GM19324 (cell line): ENCODE measurements at regions not wholly inside any gene's neighbourhood (a gene's known extent, or its start where the extent isn't known, plus 50 kb on each side); places are given as distances from the start of the nearest gene placed in this dataset.
"Not testable (repeated sequence)": the region's sequence is repeated elsewhere in the genome, so short reads cannot be mapped to it uniquely, and the experiment has no call there.

ENCODE experiments used
- ATAC-seq: cut with Tn5 transposase; IDR thresholded peaks from one replicate; pipeline ENCODE4 v1.9.1; 2021; ENCODE audit warnings: mild to moderate bottlenecking, moderate library complexity; ENCODE audit not compliant: unreplicated experiment, low FRiP score

DNA sequence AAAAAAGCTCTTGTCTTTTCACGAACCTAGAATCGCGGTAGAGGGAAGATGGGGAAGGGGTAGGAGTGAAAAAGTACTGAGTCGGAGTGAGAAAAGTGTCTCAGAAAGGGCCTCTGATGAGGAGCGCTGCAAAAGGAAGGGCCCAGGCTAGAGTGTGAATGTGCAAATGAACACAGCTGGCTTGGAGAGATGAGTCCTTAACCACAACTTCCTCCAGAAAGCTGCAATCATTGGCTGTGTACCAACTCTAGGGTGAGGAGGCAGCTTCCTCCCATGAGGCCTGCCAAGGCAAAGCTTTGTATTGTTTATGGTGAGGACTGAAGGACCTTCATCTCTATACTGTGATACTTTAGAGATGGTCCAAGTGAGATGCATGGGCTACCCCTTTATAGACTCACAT lies 566.9 kb upstream of the ANO5 start:
- ATAC-seq = peak; percentile 45

DNA sequence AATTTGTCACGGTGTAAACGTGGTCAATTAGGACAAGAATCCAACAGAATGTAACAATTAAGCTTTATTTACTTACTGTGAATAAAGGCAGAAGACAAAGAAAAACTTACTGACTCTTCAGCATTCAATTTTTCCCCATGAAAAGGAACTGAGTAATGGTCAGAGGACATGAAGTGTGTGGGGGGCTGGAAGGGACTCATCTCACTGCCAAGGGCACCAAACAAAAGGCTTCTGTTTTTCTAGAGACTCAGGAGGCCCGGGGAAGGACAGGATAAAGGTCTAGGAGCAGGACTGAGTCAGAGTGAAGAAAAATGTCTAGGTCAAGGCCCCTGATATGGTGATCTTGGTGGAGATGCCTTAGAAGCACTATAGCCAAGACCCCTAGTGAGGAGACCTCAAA lies 564.2 kb upstream of the ANO5 start:
- ATAC-seq = no peak

DNA sequence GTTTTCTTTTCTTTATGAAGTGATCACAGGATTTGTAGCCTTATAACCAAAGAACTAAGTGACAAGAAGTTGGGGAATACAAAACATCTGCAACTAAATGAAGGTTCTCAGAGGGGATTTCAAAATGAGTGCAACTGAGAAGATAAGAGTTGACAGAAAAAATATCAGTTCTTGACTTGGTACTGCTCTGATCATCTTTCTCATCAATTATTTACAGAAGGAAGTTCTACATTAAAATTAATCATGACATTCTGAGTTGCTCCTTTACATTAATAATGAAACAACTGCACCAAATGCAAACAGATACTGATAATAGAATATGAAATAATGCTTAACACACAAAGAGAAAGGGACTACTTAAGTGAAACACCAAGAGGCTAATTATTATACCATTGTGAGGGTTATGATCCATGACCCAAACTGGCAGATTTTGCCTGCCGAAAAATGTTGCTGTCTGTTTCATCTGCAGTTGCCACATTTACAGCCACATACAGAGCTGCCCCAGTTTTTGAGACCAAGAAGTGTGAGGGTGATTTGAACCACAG lies 561.9 kb upstream of the ANO5 start:
- no peak for ATAC-seq

DNA sequence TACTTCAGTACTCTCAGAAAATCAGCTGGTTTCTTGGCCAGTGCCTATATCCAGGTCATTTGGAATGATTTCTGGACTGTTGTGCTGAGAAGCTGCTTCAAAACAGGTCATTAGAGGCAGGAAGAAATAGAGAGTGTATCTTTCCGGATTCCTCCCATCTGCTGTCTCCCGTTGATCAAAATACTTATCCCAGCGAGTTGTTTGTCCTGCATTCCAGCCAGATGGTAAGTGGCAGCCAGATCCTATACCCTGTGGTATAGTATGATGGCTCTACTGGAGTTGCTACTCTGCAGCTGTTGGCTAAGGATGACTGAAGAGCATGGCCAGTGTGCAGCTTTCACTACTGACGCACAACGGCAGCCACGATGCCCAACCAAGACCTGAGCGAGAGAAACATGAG lies 560.9 kb upstream of the ANO5 start:
- ATAC-seq = no peak

DNA sequence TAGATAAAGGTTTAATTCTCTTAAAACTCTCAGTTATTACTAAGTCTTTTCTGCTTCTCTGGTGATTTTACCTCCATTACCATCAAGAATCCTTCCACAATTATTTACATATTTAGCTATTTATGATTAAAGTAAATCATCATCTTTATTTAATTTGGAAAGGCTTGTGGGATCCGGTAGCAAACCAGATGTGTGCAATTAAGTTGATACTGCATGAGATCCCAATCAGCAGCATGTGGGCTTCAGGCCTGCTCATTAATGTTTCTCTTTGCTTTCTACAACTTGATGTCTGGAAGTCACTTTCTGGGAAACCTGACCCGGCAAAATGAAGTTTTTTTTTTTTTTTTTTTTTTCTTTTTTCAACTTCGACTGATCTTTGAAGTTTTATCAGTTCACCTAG lies 558.4 kb upstream of the ANO5 start:
- ATAC-seq = no peak

DNA sequence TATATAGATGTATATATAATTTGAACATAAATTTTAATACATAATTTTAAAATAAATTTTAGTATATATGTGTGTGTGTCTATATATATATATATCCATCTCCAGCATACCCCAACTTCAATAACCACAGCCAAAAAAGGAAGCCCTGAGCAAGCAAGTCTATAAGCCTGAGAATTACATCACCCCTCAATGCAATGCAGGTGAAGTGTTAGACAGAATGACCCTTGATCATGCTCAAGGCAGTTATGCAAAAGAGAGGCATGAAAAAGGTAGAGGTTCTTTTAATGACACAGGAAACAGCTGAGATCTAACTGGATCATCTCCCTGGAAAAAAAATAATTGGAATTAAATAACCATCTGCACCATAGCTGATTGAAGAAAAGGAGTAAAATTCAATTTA lies 557.9 kb upstream of the ANO5 start:
- ATAC-seq = no peak

DNA sequence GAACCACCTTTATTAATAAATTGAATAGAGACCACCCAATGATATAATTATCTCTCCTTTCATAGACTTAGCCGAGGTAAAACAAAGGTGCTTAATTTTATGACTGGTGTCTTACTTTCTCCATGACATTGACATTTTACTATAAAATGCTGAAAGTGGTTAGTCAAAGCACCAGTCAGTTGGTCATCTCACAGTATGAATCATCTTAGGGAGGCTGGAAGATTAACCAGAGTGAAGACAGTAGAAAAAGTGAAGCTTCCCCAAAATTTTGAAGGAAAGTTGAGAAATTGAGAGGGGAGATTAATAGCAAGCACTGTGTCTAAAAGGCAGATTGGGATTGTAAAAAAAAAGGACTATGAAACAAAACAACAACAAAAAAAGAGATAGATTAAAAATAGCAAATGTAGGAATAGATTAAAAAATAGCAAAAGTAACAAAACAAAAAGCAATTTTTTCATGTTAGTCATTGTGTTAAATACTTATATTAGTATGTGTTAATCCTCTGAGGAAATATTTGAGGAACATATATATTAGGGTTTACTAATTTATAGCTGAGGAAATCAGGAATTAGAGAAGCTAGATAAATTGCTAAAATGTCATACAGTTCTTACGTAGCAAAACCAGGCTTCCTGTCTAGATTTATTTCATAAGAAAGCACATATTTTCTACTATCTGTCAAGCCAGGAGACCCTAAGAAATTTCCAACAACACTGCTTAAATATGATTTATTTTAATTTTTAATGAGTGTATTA lies 557.3 kb upstream of the ANO5 start:
- ATAC-seq = no peak

DNA sequence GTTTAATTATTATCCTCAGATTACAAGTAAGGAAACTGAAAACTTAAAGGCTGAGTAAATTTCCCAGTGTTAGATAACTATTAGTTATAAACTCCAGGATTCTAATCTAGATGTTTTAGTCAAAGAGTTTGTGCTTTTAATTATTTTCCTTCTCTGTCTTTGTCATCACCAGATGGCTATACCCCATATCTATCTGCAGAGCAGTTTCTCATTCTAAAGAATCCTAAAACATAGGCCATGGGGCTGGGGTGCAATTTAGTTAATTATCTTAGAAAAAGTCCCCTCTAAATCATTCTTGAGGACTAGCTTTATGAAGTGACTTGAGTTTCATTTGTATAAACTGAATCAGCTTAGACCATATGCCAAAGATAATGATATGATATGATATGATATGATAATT lies 556.3 kb upstream of the ANO5 start:
- no peak for ATAC-seq

DNA sequence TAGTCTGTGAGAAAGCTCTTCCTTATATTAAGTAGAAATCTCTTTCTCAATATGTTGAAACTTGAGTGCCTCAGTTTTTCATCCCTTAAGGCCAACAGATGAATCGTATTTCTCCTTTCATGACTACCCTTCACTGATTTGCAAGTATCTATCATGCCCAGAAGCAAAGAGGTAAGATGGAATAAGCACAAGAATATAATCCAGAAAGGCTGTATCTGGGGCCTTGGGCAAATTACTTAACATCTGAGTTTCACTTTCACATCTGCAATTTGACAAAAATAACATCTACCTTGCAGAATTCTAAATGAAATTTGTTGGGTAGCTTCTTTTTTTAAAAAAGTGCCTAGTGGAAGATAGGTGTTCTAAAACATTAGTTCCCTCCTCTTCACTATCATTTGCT lies 552.4 kb upstream of the ANO5 start:
- no peak for ATAC-seq

DNA sequence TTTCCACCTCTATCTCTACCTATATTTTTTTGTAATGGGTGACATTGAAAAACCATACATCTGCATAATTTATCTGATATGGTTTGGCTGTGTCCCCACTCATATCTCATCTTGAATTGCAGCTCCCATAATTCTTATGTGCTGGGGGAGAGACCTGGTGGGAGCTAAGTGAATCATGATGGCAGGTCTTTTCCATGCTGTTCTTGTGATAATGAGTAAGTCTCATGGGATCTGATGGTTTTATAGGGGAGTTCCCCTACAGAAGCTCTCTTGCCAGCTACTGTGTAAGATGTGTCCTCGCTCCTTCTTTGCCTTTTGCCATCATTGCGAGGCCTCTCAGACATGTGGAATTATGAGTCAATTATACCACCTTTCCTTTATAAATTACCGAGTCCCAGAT lies 551.0 kb upstream of the ANO5 start:
- no peak for ATAC-seq

DNA sequence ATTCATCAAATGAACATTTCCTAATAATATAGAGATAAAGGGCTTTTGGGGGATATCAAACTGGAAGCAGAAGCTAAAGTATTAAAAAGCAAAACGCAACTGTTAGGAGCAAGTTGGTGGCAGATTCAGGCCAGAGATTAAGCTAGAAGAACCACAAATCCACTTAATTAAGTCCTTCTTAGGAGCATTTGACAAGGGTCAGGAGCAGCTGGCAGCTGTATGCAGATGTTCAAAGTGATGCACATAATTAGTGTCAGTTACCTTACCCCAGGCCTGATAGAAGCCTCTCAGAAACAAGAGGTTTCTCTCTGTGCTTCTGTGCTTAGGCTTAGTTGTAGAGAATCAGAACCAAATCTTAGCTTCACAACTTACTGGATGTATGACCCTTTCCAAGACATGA lies 546.5 kb upstream of the ANO5 start:
- ATAC-seq = no peak

DNA sequence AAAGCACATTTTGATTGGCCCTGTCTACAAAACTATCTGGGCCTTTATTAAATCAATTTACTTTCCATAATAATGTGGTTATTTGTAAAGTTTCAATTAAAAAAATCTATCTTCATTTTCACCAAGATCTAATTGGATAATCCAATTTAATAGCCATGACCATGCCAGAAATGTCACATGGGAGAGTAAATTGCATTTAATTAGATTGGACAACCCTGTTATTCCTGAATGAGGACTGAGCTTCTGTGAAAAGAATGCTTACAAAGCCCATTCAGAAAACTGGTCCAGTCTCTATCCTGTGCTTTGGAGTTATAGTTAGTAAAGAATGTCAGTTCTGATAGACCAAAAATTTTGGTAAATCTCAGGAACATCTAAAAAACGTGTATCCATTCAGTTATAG lies 541.9 kb upstream of the ANO5 start:
- ATAC-seq = no peak

DNA sequence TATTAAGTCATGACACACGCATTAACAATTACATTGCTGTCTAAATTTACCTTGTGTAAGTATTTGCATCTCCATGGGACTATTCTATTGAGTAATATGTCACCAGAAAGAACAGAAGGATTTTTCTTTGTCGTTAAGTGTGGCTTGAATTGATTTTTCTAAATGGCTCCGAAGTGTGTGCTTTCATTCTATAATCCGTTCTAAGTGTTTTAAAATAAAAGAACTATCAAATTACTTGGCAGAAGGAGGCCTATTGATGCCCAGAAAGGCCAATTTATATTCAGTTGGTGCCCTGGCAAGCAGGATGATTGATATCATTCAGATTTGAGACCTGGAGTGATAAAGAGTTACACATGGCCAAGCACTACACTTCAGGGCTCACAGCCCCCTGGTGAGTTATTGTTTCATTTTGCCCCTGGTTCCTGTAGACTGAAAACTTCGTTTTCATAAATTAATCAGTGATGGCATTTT lies 538.9 kb upstream of the ANO5 start:
- no peak for ATAC-seq

DNA sequence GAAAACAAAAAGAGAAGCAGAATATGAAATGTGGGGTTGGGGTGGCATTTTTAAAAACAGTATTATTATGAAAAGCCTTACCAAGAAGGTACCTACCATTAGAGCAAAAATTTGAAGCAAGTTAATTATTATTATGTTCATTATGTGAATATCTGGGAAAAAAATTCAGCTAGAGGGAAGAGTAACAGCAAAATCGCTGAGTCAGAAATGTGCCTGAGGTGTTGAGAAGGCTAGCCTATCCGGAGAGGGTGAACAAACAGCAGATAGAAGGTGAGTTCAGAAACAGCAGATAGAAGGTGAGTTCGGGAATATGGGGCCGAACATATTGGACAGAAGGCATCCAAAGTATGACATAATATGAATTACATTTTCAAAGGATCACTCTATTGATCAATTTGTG lies 536.8 kb upstream of the ANO5 start:
- ATAC-seq = no peak

DNA sequence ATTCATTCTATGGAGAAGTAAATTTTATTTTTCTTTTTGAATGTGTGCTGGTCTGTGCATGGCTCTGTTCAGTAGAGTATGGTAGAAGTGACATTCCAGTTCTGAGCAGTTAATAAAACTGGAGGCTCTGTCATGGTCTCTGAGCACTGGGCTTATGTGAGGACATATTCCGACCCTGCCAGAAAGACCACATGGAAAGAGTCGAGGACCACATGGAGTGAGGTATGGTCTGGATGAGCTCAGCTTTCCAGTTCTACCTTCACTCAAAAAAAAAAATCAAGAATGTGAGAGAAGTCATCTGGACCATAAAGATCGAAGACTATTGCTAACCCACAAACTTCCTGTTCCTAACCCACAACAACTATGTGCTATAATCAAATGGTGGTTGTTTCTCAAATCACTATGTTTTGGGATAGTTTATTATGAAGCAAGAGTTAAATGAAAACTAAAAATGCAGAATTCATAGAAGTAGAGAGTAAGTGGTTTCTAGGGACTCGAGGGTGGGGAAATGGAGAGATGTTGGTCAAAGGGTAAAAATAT lies 534.2 kb upstream of the ANO5 start:
- ATAC-seq = no peak

DNA sequence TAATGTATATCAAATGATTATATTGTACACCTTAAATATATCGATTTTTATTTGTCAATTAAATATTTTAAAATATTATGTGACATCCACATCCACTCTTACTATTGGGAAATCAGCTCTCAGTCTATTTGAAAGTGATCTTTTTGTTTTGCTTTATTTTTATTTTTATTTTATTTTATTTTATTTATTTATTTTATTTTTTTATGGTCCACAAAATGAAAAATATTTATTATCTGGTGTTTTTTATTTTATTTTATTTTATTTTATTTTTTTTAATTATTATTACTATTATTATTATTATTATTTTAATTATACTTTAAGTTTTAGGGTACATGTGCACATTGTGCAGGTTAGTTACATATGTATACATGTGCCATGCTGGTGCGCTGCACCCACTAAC lies 533.5 kb upstream of the ANO5 start:
- not testable (repeated sequence) for ATAC-seq

DNA sequence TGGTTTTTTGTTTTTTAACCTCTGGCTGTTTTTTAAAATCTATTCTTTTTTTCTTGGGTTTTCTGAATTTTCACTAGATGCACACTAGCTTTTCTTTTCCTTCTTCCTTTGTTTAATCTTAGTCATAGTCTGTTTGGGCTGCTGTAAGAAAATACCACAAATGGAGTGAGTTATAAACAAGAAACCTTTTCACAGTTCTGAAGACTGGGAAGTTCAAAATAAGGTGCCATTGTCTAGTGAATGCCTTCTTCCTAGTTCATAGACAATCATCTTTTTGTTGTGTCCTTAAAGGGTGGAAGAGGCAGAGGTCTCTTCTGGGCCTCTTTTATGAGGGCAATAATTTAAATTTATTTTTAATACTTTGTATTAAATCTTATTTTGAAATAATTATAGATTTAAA lies 532.9 kb upstream of the ANO5 start:
- no peak for ATAC-seq

DNA sequence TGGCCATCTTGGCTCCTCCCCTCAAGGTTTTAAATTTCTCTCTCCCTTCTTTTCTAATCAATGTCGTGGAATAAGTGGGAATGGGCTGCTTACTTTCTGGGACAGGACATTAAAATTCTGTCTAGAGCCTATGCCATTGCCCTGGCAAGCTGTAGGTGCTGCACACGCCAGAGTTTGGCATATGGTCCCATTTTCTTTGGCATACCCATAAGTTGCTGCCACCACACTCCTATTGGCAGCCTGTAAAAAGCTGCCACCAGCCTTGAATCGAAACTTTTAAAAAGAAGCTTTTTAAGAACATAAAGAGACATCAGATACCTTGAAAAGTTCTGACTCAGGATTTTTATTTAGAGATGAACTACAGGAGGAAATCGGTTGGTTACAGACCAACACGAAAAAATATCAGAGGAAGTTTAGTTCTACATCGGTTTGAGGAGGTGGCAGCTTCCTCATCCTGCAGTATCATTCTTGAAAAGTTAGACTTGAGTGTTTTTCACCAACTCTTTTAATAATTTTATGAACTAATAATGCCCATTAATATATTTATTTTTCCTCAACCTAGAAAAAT lies 517.8 kb upstream of the ANO5 start:
- no peak for ATAC-seq

DNA sequence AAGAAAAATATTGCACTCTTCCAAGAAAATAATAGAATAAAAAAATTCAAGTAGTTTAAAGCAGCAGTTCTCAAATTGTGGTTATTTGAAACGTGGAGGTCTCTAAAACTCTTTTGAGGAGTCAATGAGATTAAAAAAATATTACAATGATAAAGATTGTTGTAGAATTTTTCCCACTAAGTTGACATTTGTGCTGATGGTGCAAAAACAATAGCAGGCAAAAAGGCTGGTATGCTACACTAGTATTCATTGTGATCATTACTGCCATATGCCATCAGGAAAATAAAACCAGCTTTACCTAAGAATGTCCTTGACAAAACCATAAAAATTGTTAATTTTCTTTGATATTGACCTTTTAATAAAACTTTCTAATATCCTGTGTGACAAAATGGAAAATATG lies 505.2 kb upstream of the ANO5 start:
- ATAC-seq = no peak

DNA sequence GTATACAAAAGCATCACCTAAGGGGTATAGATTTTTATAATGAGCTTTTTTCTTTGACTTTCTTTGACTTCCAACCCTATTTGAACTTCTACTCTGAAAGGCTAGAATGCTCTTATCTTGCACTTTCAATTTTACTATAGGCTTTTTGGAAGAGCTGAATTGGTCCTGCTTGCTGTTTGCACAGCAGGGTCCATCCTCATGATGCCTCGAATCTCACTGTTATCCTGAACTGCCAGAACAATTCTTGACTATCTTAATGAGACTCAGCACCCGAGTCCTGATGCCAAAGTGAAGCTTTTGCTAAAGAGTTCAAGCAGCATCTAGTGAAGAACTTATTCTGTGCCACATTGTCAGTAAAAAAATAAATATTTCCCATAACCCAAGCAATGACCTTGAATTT lies 488.3 kb upstream of the ANO5 start:
- no peak for ATAC-seq

DNA sequence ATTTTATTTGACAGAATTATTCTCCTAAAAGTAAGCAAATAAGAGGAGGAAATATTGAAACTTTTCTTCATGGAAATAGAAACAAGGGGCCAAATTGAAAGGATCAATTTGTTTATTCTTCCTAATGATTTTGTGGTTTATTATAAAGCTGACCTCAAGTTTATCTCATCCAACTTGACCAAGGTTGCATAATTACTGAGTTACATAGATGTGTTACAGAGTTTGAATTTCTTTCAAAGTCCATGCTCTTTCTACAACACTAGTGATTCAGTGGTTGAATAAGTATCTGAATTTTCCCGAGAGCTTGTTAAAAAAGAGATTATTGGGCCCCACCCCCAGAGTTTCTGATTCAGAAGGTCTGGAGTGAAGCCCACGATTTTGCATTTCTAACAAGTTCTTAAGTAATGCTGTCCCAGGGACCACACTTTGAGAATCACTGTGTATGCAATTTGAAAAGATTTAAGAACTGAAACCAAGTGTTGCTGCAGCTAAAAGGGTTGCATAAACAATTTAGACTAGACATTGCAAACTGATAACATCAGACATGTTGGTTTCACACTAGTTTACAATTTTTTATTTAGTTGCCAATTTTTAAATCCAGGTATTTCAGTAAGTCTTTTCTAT lies 485.7 kb upstream of the ANO5 start:
- no peak for ATAC-seq

DNA sequence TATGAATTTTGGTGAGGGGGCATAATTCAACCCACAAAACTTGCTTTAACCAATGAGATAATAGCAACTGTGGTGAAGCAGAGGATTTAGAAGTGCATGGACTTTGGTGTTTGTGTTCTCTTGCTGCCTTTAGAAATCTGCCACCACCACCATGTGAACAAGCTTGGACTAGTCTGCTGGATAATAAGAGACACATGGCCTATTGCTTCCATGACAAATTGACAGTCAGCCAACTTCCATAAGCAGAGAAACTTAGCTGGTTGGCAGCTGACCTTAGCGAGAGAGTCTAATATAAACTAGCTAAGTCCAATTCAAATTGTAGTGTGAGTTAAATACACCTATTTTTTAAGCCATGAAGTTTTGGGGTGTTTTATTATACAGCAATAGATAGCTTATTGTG lies 482.1 kb upstream of the ANO5 start:
- ATAC-seq = no peak
